ENCODE measurements at regions not wholly inside any gene's neighbourhood (a gene's known extent, or its start where the extent isn't known, plus 50 kb on each side); places are given as distances from the start of the nearest gene placed in this dataset.

DNA sequence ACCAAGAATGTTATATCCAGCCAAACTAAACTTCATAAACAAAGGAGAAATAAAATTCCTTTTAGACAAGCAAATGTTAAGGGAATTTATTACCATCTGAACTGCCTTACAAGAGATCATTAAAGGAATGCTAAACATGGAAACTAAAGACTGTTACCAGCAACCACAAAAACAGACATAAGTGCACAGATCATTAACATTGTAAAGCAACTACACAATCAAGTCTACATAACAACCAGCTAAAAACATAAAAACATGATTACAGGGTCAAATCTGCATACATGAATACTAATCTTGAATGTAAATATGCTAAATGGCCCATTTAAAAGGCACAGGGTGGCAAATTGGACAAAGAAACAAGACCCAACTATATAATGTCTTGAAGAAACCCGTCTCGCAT is 211.0 kb upstream of the PBX1 start:
- TF ChIP-seq, protein P1, sequence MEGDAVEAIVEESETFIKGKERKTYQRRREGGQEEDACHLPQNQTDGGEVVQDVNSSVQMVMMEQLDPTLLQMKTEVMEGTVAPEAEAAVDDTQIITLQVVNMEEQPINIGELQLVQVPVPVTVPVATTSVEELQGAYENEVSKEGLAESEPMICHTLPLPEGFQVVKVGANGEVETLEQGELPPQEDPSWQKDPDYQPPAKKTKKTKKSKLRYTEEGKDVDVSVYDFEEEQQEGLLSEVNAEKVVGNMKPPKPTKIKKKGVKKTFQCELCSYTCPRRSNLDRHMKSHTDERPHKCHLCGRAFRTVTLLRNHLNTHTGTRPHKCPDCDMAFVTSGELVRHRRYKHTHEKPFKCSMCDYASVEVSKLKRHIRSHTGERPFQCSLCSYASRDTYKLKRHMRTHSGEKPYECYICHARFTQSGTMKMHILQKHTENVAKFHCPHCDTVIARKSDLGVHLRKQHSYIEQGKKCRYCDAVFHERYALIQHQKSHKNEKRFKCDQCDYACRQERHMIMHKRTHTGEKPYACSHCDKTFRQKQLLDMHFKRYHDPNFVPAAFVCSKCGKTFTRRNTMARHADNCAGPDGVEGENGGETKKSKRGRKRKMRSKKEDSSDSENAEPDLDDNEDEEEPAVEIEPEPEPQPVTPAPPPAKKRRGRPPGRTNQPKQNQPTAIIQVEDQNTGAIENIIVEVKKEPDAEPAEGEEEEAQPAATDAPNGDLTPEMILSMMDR (conservative IDR thresholded peaks at IDR 0.05) = no peak
- no peak overlapping the region for H3K27ac ChIP-seq

GRCh38 chr1:164356511-164356910 is 202.5 kb upstream of the PBX1 start:
- H3K27ac ChIP-seq = no peak overlapping the region
- no peak for TF ChIP-seq ZFX (IDR thresholded peaks at IDR 0.05)
- TF ChIP-seq, protein P1 (conservative IDR thresholded peaks at IDR 0.05) = no peak

DNA sequence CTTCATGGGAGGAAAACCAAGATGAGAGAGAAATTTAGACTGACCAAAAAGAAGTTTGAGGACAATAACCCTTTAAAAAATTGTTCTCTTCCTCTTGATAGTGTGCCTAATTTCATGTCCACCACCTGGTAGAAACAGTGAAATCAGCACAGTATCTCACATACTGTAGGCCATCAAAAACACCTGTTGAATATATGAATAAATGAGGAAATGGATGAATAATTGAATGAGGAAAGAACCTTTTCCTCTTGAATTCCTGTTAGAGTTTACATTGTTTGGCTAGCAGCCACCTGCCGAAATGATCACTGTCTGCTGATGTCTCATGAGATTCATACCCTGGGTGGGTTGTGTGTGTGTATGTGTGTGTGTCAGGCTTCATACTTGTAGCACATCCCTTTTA is 198.7 kb upstream of the PBX1 start:
- no peak for TF ChIP-seq ZFX (IDR thresholded peaks at IDR 0.05)
- TF ChIP-seq, protein P1 (conservative IDR thresholded peaks at IDR 0.05) = no peak

GRCh38 chr1:164361927-164362326 is 197.1 kb upstream of the PBX1 start:
- TF ChIP-seq, protein P1 (conservative IDR thresholded peaks at IDR 0.05) = no peak
- no peak for TF ChIP-seq ZFX (IDR thresholded peaks at IDR 0.05)
- no peak overlapping the region for H3K27ac ChIP-seq

More for the DNA sequence above, 198.7 kb upstream of the PBX1 start:
- no peak overlapping the region for H3K27ac ChIP-seq

DNA sequence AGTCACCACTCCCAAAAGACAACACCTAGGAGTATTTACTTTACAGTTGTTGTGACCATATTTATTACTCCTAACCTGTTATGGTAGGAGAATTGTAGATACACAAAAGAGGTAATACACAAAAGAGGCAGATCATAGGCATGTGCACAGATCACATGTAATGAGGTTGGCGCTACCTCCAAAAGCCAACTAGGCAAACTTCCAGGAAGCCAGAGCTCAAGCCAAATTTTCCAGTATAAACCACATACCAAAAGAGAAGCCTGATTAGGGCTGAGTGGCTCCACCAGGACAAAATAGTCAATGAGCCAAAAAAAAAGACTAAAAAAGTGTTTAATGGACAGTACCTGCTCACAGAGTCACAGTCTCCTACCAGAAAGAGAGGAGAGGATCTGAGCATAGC is 195.0 kb upstream of the PBX1 start:
- H3K27ac ChIP-seq = no peak overlapping the region
- TF ChIP-seq, protein P1 (conservative IDR thresholded peaks at IDR 0.05) = no peak
- no peak for TF ChIP-seq ZFX (IDR thresholded peaks at IDR 0.05)

DNA sequence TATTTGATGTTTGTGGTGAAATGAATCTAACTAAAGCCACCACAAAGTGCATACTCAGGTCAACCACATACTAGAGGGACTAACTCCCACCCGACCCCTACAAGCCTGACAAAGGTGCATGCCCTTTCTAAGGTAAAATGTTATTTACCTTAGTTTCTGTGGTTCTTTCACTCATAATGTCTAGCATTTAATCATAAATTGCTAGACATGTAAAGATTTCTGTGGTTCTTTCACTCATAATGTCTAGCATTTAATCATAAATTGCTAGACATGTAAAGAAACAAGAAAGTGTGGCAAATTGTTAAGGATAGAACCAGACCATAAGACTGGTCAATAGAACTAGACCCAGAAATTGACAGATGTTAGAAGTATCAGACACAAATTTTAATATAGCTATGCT is 193.0 kb upstream of the PBX1 start:
- TF ChIP-seq ZFX (IDR thresholded peaks at IDR 0.05) = no peak
- TF ChIP-seq, protein P1 (conservative IDR thresholded peaks at IDR 0.05) = no peak
- H3K27ac ChIP-seq = no peak overlapping the region

GRCh38 chr1:164369698-164370365 is 189.2 kb upstream of the PBX1 start:
- TF ChIP-seq, protein P1 (conservative IDR thresholded peaks at IDR 0.05) = no peak
- TF ChIP-seq ZFX (IDR thresholded peaks at IDR 0.05) = no peak
- H3K27ac ChIP-seq = no peak overlapping the region
